ENCODE measurements at regions not wholly inside any gene's neighbourhood (a gene's known extent, or its start where the extent isn't known, plus 50 kb on each side); places are given as distances from the start of the nearest gene placed in this dataset.

GRCh38 chrX:76931518-76931917 lies 504.0 kb downstream of the MAGEE1 start:
- POLR2A ChIA-PET = no interaction called here
- no peak overlapping the region for H3K27ac ChIP-seq (ENCODE audit: low read depth, low read length)

More at GRCh38 chrX:76931518-76931917, 504.0 kb downstream of the MAGEE1 start:
- Histone ChIP-seq H3K27me3 (ENCODE audit: insufficient read depth, low read length) (no peaks in the 10 kb centered on the region), H2AFZ (ENCODE audit: low read depth, low read length, poor library complexity, severe bottlenecking) (no peak overlapping the region), H3K36me3 (ENCODE audit: control insufficient read depth in 1 of 2, insufficient read depth in 2 of 2, low read length in 2 of 2) (no peaks in the 10 kb centered on the region), H3K79me2 (ENCODE audit: insufficient read depth, low read length) (no peaks in the 10 kb centered on the region), H3K9me3 (ENCODE audit: control insufficient read depth in 1 of 2, insufficient read depth in 1 of 2, low read depth in 1 of 2, low read length in 2 of 2) (no peaks in the 10 kb centered on the region), H3K9me2 (ENCODE audit: insufficient read depth) (no peaks in the 10 kb centered on the region), H3K4me2 (ENCODE audit: low read length) (no peak overlapping the region), H3K4me1 (ENCODE audit: control insufficient read depth in 1 of 2, insufficient read depth in 2 of 2, low read length in 2 of 2) (no peaks in the 10 kb centered on the region), H3K9ac (ENCODE audit: low read length) (no peak overlapping the region), H3K4me3 (replicated peaks in 1 of 2; ENCODE audit: low read depth in 1 of 2, low read length in 2 of 2) (no peak overlapping the region), H4K20me1 (ENCODE audit: insufficient read depth) (no peaks in the 10 kb centered on the region)
- no TSS peak for BruUV-seq (replicated peaks)
- ATAC-seq (no peak), DNase-seq (ENCODE audit: low read depth, low spot score) (no peak)
- CTCF ChIA-PET = no interaction called here
- RAD21 ChIA-PET (ENCODE audit: low non-redundant PET in 1 of 2, low total read pairs in 2 of 2, uncharacterized antibody in 2 of 2, unreplicated experiment in 2 of 2) = no interaction called here
- no peak for TF ChIP-seq RAD21 (IDR thresholded peaks at IDR 0.05; ENCODE audit: low read depth)
- TF ChIP-seq POLR2A (IDR thresholded peaks at IDR 0.05; ENCODE audit: borderline replicate concordance, extremely low read depth, insufficient read depth, insufficient read length) = no peak
- TF ChIP-seq EZH2 (IDR thresholded peaks at IDR 0.05) = no peak
- no peak for TF ChIP-seq POLR2AphosphoS5 (IDR thresholded peaks at IDR 0.05; ENCODE audit: low read depth, low read length)
- TF ChIP-seq, protein P1, sequence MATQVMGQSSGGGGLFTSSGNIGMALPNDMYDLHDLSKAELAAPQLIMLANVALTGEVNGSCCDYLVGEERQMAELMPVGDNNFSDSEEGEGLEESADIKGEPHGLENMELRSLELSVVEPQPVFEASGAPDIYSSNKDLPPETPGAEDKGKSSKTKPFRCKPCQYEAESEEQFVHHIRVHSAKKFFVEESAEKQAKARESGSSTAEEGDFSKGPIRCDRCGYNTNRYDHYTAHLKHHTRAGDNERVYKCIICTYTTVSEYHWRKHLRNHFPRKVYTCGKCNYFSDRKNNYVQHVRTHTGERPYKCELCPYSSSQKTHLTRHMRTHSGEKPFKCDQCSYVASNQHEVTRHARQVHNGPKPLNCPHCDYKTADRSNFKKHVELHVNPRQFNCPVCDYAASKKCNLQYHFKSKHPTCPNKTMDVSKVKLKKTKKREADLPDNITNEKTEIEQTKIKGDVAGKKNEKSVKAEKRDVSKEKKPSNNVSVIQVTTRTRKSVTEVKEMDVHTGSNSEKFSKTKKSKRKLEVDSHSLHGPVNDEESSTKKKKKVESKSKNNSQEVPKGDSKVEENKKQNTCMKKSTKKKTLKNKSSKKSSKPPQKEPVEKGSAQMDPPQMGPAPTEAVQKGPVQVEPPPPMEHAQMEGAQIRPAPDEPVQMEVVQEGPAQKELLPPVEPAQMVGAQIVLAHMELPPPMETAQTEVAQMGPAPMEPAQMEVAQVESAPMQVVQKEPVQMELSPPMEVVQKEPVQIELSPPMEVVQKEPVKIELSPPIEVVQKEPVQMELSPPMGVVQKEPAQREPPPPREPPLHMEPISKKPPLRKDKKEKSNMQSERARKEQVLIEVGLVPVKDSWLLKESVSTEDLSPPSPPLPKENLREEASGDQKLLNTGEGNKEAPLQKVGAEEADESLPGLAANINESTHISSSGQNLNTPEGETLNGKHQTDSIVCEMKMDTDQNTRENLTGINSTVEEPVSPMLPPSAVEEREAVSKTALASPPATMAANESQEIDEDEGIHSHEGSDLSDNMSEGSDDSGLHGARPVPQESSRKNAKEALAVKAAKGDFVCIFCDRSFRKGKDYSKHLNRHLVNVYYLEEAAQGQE (IDR thresholded peaks at IDR 0.05; ENCODE audit: low read depth) = no peak
- TF ChIP-seq ZFX (IDR thresholded peaks at IDR 0.05) = no peak
- TF ChIP-seq ZNF274 (IDR thresholded peaks at IDR 0.05; ENCODE audit: low read depth, low read length) = no peak
- no peak for TF ChIP-seq ELF1 (IDR thresholded peaks at IDR 0.05; ENCODE audit: borderline replicate concordance, low read depth)
- TF ChIP-seq ZBTB33 (IDR thresholded peaks at IDR 0.05; ENCODE audit: extremely low read depth, insufficient replicate concordance, low read length) = no peak
- TF ChIP-seq, protein P2, sequence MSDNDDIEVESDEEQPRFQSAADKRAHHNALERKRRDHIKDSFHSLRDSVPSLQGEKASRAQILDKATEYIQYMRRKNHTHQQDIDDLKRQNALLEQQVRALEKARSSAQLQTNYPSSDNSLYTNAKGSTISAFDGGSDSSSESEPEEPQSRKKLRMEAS (IDR thresholded peaks at IDR 0.05) = no peak
- no peak for TF ChIP-seq CBX3 (IDR thresholded peaks at IDR 0.05; ENCODE audit: low read depth)
- no peak for TF ChIP-seq SIN3A (IDR thresholded peaks at IDR 0.05; ENCODE audit: low read depth)
- TF ChIP-seq CTCF (IDR thresholded peaks at IDR 0.05 in 2 of 3, conservative IDR thresholded peaks at IDR 0.05 in 1 of 3; ENCODE audit: borderline replicate concordance in 1 of 3, insufficient read depth in 1 of 3, low read depth in 2 of 3, low read length in 2 of 3) = no peak
- TF ChIP-seq SP1 (IDR thresholded peaks at IDR 0.05; ENCODE audit: low read depth) = no peak
- no peak for TF ChIP-seq YY1 (IDR thresholded peaks at IDR 0.05; ENCODE audit: extremely low read depth, insufficient replicate concordance, low read depth, low read length)
- TF ChIP-seq SRF (IDR thresholded peaks at IDR 0.05; ENCODE audit: low read depth) = no peak
- TF ChIP-seq EGR1 (IDR thresholded peaks at IDR 0.05; ENCODE audit: low read depth) = no peak
- intact Hi-C loops (cut with micrococcal nuclease) = no loop called here
